Fibroblast of gingiva (primary cell): ENCODE measurements at regions not wholly inside any gene's neighbourhood (a gene's known extent, or its start where the extent isn't known, plus 50 kb on each side); places are given as distances from the start of the nearest gene placed in this dataset.

Experiments
- DNase-seq: peaks from one replicate; pipeline ENCODE4 v3.0.0-alpha.2; 2011; ENCODE audit warnings: low read depth

DNA sequence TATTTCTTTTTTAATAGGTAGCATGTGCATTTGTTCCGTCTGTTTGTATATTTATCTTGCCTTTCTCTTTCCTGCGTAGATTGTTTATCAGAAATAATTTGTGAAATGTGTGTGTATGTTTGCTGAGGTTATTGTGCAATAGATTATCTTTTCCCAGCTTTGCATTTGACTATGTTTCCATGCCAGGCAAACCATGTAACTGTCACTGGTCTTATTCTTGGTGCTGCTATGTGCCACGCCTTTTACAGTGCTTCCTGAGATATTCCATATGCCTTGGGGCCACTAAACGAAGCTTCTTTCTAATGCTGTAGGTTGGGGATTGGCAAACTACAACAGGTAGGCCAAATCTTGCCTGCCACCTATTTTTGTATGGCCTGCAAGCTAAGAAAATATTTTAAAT, 598.8 kb downstream of the PLPP3 start:
- DNase-seq, result peak; percentile 81

DNA sequence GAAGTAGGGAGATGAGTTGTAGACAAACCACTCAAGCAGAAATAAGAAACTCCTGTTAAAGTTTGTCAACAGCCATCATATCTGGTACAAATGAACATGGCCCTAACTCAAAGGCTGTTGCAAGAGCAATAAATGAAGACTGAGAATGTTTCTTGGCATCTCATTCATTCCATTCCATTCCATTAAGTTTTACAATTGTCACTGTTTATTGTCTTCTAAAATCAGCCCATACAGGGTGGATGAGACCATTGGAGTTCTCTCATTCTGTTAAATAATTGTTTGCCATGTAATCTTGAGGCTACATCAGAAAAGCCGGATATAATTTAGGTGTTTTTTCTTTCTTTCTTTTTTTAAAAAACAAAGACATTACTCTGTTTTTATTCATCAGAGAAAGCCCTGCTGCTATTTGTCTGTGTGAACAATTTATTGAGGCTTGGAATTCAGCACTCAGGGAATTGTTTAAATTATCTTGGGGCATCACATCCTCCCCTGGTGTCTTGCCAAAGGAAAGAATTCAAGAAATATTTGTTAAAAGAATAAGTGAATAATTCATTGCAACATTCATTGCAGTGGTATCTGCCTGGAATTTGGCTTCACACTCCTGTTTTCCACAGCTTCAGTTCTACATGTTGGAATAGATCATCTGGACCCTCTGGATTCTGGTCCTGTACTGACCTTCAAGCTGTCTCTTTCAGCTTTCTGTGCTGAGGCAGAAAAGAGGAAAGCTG, 604.5 kb downstream of the PLPP3 start:
- peak; percentile 91 for DNase-seq

DNA sequence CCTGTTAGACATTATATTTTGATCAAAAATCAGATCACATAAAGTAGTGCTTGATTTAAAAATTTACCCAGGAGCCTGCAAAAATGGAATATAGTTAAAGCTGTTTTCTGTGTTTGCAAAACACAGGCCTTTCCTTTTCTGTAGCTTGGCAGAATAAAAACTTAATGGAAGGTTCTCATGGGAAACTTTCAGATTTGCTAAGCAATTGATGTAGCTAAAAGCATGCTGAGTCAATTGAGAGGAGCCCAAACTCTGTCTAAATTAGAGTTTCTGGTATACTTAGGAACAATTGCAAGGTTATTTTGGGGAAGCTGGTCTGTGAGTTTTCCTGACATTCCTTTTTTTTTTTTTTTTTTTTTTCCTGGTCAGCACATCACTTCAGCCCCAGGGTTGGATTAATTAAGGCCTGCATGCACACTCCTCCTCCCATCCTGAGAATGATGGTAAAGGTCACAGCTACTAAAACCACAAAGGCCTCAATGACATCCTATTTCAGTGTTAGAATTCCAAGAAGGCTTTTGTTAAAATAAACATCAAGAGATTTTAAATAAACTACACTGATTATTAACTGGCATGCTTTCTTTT, 608.7 kb downstream of the PLPP3 start:
- DNase-seq, result peak; percentile 96

DNA sequence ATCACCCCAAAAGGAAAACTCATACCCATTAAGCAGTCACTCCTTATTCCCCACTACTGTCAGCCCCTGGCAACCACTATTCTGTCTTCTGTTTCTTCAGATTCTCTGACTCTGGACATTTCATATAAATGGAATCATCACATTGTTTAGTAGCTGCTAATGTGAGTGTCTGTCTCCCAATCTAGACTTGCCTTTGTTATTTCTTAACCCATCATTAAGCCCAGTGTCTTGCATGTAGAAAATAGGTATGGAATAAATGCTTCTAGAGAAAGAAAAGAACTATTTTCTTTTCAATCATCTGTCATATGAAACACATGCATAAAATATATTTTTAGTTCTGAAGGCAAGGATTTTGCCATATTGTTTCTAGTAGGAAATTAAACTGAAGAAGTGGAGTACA, 610.0 kb downstream of the PLPP3 start:
- DNase-seq, result no peak

DNA sequence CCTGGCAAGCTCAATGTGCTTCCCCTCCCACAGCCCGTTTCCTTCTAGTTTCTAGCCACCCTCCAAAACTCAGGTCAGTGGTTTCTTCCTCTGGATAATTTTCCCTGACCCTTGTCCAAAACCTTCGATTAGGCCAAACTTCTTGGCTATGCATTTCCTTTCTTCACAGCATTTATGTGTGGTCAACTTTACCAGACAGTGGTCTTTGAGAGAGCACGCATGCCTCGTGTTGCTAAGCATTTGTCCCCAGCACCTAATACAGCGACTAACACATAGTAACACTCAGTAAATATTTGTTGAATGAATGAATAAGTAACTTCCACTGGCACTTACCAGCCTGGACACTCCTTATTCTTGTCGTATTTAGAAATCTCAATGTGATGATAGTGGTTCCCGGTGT, 610.7 kb downstream of the PLPP3 start:
- no peak for DNase-seq

DNA sequence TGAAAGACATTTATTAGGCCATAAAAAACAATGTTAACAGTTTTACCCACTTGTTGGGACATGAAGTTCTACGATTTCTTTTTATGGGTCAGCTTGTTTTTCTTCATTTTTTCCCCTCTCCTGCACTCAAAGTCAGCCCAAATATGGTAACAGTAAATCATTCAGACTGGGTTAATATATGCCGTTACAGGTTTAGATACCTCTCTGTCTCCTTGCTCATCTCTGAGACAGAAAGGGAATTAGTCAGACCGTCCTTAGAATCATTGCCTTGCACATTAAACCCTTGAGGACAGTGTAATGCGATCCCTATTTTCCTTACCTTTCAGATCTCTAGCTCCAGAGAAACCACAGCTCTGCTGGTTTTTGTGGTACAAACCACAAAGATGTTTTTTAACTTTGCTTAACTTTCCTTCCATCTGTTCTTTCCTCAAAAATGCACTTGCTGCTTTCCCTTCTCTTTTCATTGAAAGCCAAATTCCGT, 613.3 kb downstream of the PLPP3 start:
- DNase-seq, result no peak

DNA sequence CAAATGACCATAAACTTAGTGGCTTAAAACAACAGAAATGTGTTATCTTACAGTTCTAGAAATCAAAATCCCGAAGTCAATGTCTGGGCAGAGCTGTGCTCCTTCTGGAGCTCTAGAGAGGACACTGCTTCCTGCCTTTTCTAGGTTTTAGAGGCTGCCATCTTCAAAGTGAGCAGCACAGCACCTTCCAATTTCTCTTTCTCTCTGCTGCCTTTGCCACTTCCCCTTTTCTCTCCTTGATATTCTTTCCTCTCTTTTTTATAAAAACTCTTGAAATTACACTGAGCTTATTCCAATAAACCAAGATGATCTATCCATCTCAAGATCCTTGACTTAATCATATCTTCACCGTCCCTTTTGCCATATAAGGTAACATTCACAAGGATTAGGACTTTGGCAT, 616.9 kb downstream of the PLPP3 start:
- DNase-seq, result no peak

DNA sequence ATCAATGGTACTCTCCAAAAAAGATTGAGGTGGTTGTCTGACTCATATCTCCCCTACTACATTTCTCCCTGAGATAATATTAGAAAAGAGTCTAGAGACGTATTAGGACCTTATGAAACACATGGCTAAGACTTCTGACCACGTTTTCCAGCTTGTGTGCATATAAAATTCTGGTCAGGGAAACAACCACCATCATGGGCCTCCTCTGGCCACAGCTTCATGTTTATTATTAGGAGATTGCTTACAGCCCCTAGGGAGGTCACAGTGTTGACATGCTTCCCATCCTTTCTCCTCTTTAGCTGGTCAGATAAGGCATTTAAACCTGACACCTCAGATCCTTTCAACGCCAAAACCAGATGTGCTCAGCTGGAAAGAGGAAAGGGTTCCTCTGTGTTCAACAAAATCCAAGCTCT, 620.2 kb downstream of the PLPP3 start:
- DNase-seq, result peak; percentile 4

DNA sequence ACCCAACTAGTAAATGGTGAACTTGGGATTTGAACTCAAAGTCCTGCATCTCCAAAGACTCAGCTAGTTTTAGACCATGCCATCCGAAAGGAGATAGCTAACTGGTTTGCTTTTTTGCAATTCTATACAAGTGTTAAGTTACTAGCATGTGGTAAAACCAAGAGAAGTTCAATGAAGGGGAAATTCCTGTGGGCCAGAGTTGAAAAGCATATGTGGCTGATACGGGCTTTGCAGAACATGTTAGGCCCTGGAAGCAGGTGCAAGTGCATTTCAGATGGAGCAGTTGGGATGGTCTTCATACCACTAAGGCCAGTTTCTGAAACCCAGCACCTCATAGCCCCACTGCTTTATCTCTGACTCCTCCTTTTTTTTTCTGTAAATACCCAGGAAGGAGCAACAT, 620.9 kb downstream of the PLPP3 start:
- no peak for DNase-seq

DNA sequence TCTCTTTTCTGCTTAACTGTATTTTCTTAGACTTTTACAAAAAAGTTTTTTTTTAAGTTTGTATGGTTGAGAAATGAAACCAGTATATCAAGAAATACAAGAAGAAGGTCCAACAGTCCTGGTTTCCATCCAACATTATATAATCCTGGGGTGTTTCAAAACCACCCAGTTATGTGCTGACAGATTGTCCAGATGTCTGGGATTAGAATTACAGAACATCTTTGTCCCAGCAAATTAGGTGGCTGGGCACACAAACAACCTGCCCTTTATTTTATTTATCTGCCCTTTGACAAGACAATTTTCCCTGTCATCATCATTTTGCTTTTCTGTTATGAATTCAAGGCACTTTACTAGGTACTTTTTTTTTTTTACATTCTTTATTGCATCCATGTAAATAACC, 622.1 kb downstream of the PLPP3 start:
- DNase-seq, result no peak

DNA sequence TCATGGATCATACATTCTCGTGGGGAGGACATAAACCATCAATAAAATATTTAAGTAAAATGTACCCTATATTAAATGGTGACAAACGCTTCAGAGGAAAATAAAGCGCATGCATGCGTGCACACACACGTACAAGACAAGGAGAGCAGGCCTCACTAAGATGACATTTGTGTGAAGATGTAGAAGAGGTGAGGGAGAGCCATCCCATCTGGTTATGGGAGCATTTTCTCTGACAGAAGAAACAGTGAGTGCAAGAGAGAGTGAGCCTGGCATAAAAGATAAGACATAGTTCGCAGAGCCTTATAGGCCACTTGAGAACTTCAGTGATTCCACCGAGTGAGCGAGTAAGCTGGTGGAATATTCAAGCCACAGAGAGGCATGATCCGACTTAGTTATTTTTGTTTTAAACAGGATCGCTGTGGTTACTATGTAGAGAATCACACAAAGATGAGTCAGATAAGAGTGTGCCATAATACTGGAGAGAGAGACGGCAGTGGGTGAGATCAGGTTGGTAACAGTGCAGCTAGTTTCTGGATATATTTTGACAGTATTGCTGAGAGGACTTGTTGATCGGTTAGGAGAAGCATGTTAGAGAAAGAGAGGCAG, 624.2 kb downstream of the PLPP3 start:
- DNase-seq, result peak; percentile 52

DNA sequence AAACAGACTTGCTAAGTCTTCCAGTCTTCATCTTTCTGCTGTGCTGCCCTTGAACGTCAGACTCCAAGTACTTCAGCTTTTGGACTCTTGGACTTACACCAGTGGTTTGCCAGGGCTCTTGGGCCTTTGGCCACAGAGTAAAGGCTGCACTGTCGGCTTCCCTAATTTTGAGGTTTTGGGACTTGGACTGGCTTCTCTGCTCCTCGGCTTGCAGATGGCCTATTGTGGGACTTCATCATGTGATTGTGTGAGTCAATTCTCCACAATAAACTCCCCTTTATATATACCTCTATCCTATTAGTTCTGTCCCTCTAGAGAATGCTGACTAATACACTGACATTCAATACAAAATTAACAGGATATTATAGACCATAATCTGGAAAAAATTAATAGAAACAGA, 628.1 kb downstream of the PLPP3 start:
- peak; percentile 72 for DNase-seq

DNA sequence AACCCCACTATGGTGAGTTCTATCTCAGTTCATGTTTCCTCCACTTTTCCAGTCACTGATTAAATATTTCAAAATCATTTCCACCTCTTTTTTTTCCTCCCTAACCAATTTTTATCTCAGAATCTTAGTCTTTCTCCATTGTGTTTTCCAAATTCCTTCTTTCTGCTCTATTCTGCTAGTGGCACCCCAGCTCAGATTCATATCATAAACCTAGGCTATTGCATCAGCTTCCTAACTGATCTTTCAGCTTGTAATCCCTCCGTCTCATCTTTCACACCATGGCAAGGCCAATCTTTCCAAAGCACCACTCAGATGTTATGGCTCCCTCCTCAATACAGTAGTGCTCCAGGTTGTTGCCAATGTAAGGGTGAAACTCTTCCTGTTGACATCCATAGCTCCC, 631.9 kb downstream of the PLPP3 start:
- no peak for DNase-seq

DNA sequence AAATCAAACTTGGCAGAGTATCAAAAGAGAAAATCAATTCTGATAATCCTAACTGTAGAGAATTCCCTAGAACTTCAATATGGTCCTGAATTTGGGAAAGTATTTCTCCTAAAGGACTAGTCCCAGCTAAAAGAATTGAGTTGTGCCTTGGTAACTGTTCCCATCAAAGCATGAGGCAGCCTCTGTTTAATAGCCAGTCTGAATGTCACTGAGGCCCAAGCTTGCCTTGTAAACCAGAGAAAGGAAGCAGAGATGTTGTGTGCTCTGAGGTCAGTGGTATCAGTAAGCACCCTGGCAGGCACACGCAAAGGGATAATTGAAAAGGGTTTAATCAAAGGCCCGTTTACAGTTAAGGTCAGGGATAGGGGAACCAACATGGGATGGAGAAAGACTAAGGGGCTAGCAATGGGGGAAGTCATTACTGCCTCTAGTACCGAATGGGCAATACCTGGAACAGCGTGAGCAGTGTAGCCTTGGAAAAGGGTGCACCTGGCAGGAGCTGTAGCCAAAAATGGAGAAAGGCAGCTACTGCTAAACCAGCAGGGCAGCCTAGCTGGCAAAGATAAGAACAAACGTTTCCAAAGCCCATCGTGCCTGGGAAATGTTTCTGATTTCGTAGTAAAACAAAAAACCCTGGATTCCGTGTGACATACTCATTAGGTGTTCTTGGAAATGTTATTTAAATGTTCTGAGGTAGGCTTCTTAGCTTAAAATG, 635.5 kb downstream of the PLPP3 start:
- no peak for DNase-seq

DNA sequence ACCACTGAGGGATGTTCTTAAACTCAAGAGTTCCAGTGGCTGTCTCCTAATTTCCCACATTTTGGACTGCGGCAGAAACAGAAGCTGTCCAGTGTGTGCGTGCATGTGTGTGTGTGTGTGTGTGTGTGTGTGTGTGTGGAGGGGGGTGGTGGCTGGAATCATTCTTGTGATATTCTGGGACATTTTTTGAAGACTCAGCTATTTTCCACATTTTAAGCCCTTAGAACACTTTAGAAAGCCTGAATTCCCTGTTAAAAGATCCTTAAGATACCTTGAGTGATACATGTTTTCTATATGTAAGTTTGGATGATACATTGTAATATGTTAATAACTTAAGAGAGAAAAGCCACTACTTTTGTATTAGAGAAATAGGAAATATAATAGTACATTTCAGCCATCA, 636.4 kb downstream of the PLPP3 start:
- DNase-seq, result no peak

DNA sequence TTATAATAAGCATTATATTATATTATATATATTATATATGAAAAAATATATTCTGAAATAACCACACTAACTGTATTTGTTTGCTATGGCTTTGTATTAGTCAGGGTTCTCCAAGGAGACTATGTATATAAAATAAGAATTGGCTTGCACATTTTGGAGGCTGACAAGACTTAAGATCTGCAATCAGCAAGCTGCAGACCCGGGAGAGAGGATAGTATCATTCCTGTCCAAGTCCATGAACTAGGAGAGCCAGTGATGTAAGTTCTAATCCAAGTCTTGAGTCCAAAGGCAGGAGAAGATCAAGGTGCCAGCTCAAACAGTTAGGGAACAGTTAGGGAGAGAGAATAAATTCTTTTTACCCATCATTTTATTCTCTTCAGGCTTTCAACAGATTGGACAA, 639.5 kb downstream of the PLPP3 start:
- DNase-seq, result no peak

DNA sequence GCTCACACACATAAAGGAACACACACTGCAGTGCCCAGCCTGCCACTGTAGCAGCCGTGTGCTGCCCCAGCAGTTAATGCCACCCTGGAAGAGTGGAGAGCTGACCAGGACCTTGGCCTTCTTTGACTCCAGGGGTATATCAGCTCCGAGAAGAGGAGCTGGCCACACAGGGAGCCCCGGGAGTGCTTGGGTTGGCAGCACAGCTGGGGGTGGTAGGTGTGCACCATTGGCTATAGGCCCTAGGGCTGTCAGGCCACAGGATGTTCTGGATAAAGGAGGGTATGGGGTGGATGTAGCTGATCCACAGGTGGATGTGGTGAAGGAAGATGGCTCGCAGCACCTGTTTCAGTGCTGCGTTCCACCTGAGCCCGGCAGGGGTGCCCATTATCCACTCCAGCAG, 640.5 kb downstream of the PLPP3 start:
- no peak for DNase-seq

DNA sequence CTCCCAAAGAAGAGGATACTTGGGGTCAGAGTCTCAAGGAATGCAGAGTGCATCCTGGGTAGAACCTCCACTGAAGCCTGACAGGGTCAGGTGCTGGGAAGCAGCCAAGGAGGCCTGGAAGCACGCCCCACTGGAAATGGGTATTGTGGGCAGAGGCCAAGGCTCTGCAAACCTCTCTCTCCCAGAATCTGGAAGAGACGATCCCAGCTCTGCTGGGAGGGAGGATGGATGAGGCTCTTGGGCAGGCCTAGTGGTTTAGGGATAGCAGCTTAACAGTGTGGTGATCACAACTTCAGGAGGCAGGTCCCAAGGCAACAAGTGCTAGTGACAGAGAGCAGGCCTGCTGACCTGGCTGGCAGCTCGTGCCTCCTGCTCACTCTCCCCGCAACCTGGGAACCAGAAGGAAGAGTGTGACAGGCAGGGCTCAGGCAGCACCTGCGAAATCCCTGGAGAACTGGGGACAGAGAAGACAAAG, 641.0 kb downstream of the PLPP3 start:
- DNase-seq, result peak; percentile 47

DNA sequence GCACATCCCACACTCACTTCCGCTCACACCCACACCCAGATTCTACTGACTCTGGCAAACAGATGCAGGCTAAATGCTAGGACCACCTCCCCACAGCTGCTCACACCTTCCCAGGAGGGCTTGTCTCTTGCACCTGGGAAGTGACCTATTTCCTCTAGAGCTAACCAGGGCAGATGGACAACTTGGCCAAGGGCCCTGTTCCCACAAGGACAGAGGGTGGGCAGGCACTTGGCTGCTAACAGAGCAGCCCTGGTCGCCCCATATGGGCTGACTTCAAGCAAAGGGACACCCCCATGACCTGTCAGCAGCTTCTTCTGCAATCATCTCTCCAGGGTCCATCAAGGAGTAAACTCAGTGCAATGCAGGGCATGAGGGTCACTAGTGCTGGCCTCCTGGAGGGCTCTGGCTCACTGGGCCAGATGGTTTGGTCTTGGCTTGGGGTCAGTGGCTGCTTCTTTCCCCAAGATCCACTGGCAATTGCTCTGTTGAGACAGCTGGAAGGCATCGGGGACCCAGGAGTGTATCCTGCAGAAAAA, 641.5 kb downstream of the PLPP3 start:
- DNase-seq, result no peak

DNA sequence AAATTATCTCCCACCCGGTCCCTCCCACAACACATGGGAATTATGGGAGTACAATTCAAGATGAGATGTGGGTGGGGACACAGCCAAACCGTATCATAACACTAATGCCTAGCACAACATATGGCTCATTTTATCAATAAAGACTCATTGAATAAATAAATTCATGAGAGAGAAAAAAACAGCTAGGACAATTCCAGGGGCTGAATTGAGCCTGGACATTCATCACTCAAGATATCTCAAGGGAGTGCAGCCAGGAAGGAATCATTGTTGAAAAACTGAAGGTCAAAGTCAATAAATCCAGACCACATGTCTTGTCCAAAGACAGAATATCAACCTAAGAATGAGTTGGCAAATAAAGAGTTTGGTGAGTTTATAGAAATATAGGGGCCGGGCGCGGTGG, 644.1 kb downstream of the PLPP3 start:
- no peak for DNase-seq

DNA sequence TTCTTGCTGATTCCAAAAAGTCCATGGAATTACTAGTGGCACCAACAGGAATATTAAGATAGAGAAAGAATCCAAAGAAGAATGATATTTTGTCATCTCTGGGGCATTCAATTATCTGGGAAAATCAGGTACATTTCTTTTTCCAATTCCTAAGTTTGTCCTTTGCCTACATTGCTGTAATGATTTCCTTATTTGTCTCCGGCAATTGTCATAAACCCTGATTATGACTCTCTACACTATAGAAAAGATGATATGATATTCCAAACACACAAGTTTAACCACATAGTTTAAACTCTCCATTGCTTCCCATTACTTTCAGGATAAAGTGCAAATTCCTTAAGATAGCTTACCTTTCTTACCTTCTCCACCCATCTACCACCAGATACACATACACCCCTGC, 647.0 kb downstream of the PLPP3 start:
- no peak for DNase-seq
